AG04449 (cell line): ENCODE measurements at regions not wholly inside any gene's neighbourhood (a gene's known extent, or its start where the extent isn't known, plus 50 kb on each side); places are given as distances from the start of the nearest gene placed in this dataset.

Experiments used
- CTCF ChIA-PET: fragments of 350-600 bp; formaldehyde crosslinking; extraction: SDS; loops from one replicate; lab custom pipeline; 2021; ENCODE audit warnings: antibody characterized with exemption; lab: Yijun Ruan, JAX
- POLR2A ChIA-PET: fragments of 400-600, 350-600 bp; formaldehyde crosslinking; extraction: SDS; loops from one replicate; lab custom pipeline; 2020; ENCODE audit warnings: antibody characterized with exemption, inconsistent platforms; lab: Yijun Ruan, JAX
- DNase-seq: peaks from one replicate; pipeline ENCODE4 v3.0.0-alpha.2; 2010; ENCODE audit warnings: low read depth, low spot score
- H3K4me3 ChIP-seq: 2 replicates; pipeline ENCODE4 v1.5.1; 2011; ENCODE audit warnings: low read depth, mild to moderate bottlenecking, control low read depth, low read length
- TF ChIP-seq, protein P1 (sequence below): IDR thresholded peaks from one replicate; pipeline ENCODE4 v1.5.1; 2011; ENCODE audit warnings: mild to moderate bottlenecking, moderate library complexity, low read length, control low read depth, inconsistent platforms; ENCODE audit not compliant: insufficient read depth; ENCODE audit errors: missing control alignments

DNA sequence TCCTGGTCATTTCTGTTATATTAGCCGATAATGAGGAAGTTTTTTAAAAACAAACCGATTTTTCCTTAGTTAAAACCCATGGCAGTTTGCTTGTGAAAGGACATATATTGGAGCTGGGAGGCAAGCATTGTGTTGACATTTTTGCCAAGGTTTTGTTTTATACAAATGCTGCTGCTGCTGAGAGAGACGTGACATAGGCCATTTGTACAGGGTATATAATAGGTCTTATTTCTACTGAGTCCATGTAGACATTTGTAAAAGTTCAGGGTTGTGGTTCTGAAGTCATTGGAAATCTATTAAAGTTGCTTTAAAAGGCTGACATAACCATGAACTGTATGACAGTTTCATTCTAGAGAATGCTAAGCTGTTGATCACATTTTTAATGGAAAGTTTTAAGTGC lies 424.0 kb upstream of the FANCL start:
- CTCF ChIA-PET, result interaction anchor here (0.7 kb wide), 1 partner anchor 11 kb away, joined by 3 read pairs; no protein-coding TSS in a partner anchor
- POLR2A ChIA-PET, result no interaction called here
- TF ChIP-seq, protein P1, sequence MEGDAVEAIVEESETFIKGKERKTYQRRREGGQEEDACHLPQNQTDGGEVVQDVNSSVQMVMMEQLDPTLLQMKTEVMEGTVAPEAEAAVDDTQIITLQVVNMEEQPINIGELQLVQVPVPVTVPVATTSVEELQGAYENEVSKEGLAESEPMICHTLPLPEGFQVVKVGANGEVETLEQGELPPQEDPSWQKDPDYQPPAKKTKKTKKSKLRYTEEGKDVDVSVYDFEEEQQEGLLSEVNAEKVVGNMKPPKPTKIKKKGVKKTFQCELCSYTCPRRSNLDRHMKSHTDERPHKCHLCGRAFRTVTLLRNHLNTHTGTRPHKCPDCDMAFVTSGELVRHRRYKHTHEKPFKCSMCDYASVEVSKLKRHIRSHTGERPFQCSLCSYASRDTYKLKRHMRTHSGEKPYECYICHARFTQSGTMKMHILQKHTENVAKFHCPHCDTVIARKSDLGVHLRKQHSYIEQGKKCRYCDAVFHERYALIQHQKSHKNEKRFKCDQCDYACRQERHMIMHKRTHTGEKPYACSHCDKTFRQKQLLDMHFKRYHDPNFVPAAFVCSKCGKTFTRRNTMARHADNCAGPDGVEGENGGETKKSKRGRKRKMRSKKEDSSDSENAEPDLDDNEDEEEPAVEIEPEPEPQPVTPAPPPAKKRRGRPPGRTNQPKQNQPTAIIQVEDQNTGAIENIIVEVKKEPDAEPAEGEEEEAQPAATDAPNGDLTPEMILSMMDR, result no peak
- DNase-seq, result no peak
- no peak overlapping the region for H3K4me3 ChIP-seq

GRCh38 chr2:58664523-58665151 lies 423.5 kb upstream of the FANCL start:
- no peak overlapping the region for H3K4me3 ChIP-seq
- TF ChIP-seq, protein P1, result no peak
- POLR2A ChIA-PET, result no interaction called here
- CTCF ChIA-PET, result no interaction called here
- no peak for DNase-seq

DNA sequence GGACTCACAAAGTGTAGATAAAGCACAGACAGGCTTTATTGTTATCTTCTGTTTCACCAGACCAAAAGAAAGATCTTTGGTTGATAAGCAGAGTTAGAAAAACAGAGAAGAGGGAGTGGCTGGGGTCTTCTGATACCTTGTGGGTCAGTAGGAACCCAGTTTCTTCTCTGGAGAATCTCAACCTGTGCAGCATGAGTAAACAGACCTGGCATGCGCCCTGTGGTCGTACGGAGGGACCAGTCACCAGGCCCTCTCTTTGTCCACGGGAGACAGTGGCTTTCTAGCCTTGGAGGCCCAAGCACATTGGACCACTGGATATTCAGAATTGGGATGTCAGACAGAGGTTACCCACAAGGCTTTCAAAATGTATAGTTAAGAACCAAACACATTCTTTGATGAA lies 418.9 kb upstream of the FANCL start:
- CTCF ChIA-PET, result no interaction called here
- DNase-seq, result no peak
- POLR2A ChIA-PET, result no interaction called here
- no peak overlapping the region for H3K4me3 ChIP-seq
- TF ChIP-seq, protein P1, result no peak

- CTCF ChIA-PET, result no interaction called here
- no peak overlapping the region for H3K4me3 ChIP-seq
- no peak for DNase-seq
- POLR2A ChIA-PET, result no interaction called here
- TF ChIP-seq, protein P1, result no peak
Observed at GRCh38 chr2:58655152-58655551, 414.0 kb upstream of the FANCL start.

- CTCF ChIA-PET, result no interaction called here
- no peak overlapping the region for H3K4me3 ChIP-seq
- TF ChIP-seq, protein P1, result no peak
- POLR2A ChIA-PET, result no interaction called here
- no peak for DNase-seq
Observed at GRCh38 chr2:58651930-58652329, 410.8 kb upstream of the FANCL start.

- H3K4me3 ChIP-seq, result no peak overlapping the region
- ChIA-PET POLR2A (no interaction called here), CTCF (no interaction called here)
- no peak for DNase-seq
- TF ChIP-seq, protein P1, result no peak
Observed at GRCh38 chr2:58650781-58651180, 409.7 kb upstream of the FANCL start.
